Stimulated activated CD8-positive, alpha-beta memory T cell treated with anti-CD3 and anti-CD28 coated beads, Interleukin-7, amount 100 ng/mL, for 48 hours (primary cell): ENCODE measurements at regions not wholly inside any gene's neighbourhood (a gene's known extent, or its start where the extent isn't known, plus 50 kb on each side); places are given as distances from the start of the nearest gene placed in this dataset.
"Not testable (repeated sequence)": the region's sequence is repeated elsewhere in the genome, so short reads cannot be mapped to it uniquely, and the experiment has no call there.

ENCODE experiments used
- DNase-seq, 2 donors: peaks; one replicate each; pipeline ENCODE4 v3.0.0-alpha.2; 2020; ENCODE audit warnings: low read depth in 1 of 2; ENCODE audit errors: extremely low read depth in 1 of 2

GRCh38 chr16:65315081-65315780 is 193.4 kb upstream of the CDH11 start:
- no peak for DNase-seq

- no peak for DNase-seq
Measured at GRCh38 chr16:65314627-65315008, 192.8 kb upstream of the CDH11 start.

- no peak for DNase-seq
Measured at GRCh38 chr16:65313936-65314626, 192.2 kb upstream of the CDH11 start.

- no peak for DNase-seq
Measured at GRCh38 chr16:65312795-65313194, 190.9 kb upstream of the CDH11 start.

GRCh38 chr16:65312071-65312470 is 190.2 kb upstream of the CDH11 start:
- DNase-seq: no peak

- not testable (repeated sequence) for DNase-seq
Measured at GRCh38 chr16:65310491-65310890, 188.6 kb upstream of the CDH11 start.

DNA sequence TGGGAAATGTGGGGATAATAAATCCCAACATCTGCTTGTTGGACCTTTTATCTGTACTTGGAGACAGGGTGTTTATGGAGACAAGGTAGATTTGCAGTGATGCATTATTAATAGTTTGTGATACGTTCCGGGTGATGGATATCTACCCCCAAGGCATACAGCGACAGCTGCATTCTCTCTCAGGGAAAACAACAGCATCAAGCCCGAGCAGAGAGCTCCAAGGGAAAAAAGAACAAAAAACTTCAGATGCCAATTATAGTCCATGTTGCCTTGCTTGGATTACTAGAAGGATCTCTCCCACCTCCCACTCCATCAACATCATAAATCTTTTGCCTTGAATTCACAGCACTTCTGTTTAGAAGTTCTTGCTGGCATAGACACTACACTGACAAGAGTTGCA is 187.5 kb upstream of the CDH11 start:
- no peak for DNase-seq

- no peak for DNase-seq
Measured at GRCh38 chr16:65308506-65308905, 186.6 kb upstream of the CDH11 start.

DNA sequence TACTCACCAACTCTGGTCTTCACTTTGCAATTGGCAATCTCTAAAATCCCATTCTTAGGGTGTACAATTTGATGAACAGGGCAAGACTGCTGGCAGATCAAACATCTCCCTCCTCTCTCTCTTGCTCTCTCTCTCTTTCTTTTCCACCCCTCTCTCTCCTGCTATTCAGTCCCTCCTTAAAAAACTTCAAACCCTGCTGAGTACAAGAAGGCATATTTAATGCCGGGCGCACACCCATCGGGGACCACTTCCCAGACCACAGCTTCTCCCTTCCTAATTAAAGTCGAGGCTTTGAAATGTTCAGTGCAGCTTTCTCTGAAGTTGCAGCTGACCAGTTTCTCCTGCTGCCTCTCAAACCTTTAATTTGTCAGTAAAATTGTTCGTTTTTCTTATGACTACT is 185.4 kb upstream of the CDH11 start:
- DNase-seq: no peak

GRCh38 chr16:65306722-65307121 is 184.9 kb upstream of the CDH11 start:
- DNase-seq: no peak

DNA sequence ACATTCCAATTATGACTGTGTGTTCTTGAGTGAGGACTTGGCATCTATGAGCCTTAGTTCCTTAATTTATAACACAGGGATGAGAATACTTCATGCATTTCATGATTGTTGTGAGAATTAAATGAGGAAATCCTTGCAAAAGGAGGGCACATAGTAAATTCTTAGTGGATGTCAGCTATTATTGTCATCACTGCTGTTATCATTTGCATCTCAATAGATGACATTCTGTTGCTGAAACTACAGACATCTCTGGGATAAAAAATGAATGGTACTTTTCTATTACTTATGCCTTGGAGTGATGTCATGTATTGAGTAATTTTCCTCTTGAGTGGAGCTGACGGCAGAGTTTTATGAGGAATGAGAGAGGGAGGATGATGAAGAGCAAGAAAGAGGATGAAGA is 184.4 kb upstream of the CDH11 start:
- DNase-seq: no peak

DNA sequence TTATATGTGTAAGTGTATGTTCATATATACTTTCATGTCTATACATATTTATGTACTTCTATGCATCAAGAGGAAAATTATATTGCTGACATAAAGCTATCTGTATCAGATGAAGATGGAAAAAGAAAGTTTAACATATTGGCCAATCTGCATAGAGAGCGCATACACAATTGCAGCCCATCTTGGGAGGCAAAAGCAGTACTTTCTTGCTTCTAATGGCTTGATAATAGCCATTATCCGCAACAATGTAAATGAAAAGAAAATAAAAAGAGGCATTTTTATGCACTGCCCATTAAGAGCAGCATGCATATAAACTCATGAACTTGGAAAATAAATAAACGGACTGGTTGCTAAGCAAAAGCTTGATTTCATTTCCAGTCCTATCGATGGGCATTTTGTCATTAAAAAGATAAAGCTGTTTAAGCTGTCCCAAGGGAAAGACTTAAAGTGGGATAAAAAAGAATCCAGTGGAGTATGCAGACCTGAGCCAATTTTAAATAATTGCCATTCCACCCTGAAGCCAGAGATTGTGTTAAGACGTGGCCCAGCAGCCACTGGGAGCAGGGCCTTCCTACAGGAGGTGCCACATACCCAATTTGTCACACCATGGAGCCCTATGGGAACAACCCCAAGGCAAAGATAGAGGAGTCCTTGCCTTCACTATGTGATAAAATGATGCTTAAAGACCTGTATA is 183.6 kb upstream of the CDH11 start:
- DNase-seq: no peak

DNA sequence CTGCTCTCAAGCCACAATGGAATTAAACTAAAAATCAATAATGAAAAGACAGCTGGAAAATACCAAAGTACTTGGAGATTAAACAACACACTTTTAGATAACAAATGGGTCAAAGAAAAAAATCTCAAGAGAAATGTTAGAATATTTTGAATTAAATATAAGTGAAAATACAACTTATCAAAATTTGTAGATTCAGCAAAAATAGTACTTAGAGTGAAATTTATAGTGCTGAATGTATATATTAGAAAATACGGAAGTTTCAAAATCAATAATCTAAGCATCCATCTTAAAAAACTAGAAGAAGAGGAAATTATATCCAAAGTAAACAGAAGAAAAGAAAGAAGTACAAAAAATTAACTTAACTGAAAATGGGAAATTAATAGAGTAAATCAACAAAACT is 179.2 kb upstream of the CDH11 start:
- DNase-seq: no peak

- no peak for DNase-seq
Measured at GRCh38 chr16:65297453-65297852, 175.6 kb upstream of the CDH11 start.

GRCh38 chr16:65295527-65295926 is 173.7 kb upstream of the CDH11 start:
- DNase-seq: no peak

GRCh38 chr16:65294708-65295107 is 172.8 kb upstream of the CDH11 start:
- no peak for DNase-seq

DNA sequence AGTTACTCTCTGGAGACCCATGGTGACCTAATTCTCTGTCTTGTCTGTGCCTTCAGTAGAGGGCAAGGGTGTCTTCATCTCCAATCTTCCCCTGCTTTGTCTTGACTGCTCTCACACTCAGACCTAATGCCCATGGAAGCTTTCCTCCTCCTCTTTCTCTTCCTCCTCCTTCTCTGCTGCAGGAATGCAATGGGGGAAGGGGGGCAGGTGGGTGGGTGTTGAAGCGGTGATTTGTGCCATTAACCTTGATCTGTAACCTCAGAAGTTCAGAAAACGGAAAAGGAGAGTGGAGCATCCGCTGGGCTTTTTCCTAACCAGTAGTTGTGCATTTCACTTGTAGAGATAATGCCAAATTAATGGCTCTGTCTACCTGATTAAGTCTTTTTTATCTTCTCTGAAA is 172.3 kb upstream of the CDH11 start:
- no peak for DNase-seq

GRCh38 chr16:65289022-65289421 is 167.2 kb upstream of the CDH11 start:
- no peak for DNase-seq

- no peak for DNase-seq
Measured at GRCh38 chr16:65287307-65287706, 165.4 kb upstream of the CDH11 start.

DNA sequence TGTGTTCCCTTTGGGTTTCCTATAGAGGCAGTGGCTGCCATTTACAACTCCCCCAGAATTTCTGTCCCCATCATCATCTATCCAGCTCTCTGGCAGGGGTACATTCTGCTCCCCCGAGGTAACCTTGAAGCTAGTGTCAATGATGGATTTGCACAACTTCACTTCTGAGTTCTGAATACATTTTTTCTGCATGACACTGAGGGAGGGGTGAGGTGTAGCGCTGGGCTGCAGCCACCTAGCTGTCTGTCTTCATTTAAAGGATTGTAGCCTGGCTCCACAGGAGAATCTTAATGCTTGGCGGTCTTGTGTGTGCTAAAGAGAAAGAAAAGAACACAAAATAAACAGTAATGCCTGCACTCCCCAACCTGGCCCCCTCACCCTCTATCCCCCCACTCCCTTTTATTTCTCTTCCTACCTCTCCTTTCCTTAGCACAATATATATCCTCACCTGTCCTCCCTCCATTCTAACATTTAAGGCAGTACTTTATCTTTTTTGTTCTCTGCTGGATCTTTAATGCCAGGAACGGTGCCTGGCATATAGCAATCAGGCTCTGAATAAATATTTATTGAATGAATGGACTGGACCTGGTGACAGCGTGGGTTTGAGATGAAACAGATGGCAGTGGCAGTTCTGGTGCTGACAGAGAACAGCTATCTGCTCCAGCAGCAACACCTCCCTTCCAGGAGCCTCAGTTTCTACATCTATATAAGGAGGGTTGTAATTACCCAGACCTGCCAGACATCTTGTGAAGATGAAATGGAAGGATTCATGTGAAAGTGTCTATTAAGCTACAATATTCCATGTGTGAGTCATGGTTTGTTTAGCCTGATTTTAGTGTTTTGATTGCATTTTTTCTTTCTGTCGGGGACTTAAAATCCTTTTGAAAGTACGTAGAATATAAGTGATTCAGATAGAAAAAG is 163.5 kb upstream of the CDH11 start:
- no peak for DNase-seq

DNA sequence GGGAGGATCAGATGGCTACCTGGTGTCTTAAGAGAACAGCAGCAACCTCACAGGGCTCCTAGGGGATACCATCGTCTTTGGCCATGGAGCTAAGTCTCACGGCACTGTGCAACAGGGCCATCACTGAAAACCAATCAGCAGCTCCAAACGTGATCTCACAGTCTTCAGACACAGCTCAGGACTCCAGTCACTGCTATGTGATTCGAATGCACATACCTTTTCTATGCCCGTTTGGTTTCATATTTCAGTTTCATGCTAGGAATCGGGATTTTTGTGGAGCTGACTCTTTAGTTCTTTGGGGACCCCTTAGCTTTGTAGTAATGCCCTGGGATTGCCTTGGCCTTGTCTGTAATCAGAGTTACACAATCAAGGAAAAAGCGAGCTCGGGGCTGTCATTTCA is 162.8 kb upstream of the CDH11 start:
- DNase-seq: no peak
